OCI-LY3 (cell line): ENCODE measurements at regions not wholly inside any gene's neighbourhood (a gene's known extent, or its start where the extent isn't known, plus 50 kb on each side); places are given as distances from the start of the nearest gene placed in this dataset.

Experiments
- H2AFZ ChIP-seq: fragments of 200-600, 300-600 bp; shearing (Covaris generic); 2 replicates; pipeline ENCODE4 v1.6.0; 2014; ENCODE audit warnings: antibody characterized with exemption, low read depth, low read length
- H3K27ac ChIP-seq: fragments of 200-600, 300-600 bp; sonication (generic); 2 replicates; pipeline ENCODE4 v1.5.1; 2014; ENCODE audit warnings: mild to moderate bottlenecking, low read length, moderate library complexity, mixed read lengths
- H3K27me3 ChIP-seq: fragments of 200-600, 300-600 bp; sonication (generic); 2 replicates; pipeline ENCODE4 v1.6.1; 2014; ENCODE audit warnings: low read depth, low read length, mixed read lengths
- H3K36me3 ChIP-seq: fragments of 200-600, 300-600 bp; sonication (generic); replicated peaks from 2 replicates; pipeline ENCODE3; 2014; ENCODE audit warnings: low read depth, low read length, mixed read lengths
- H3K4me1 ChIP-seq: fragments of 300-600, 200-600 bp; sonication (generic); 2 replicates; pipeline ENCODE4 v1.6.1; 2014; ENCODE audit warnings: low read length, mixed read lengths
- H3K4me2 ChIP-seq: fragments of 200-600, 300-600 bp; sonication (generic); 2 replicates; pipeline ENCODE4 v1.6.1; 2014; ENCODE audit warnings: low read length, mixed read lengths
- H3K4me3 ChIP-seq: fragments of 300-600, 200-600 bp; sonication (generic); 2 replicates; pipeline ENCODE4 v1.5.1; 2014; ENCODE audit warnings: antibody characterized with exemption, mild to moderate bottlenecking, low read length, moderate library complexity
- H3K79me2 ChIP-seq: fragments of 300-600, 200-600 bp; shearing (Covaris generic); 2 replicates; pipeline ENCODE4 v1.6.1; 2014; ENCODE audit warnings: mild to moderate bottlenecking, low read length, mixed read lengths
- H3K9ac ChIP-seq: fragments of 300-600, 200-600 bp; shearing (Covaris generic); 2 replicates; pipeline ENCODE4 v1.6.0; 2014; ENCODE audit warnings: mild to moderate bottlenecking, low read length, moderate library complexity
- H3K9me3 ChIP-seq: fragments of 200-600, 300-600 bp; shearing (Covaris generic); 2 replicates; pipeline ENCODE4 v1.6.1; 2014; ENCODE audit warnings: low read length, mixed read lengths; ENCODE audit not compliant: insufficient read depth
- H4K20me1 ChIP-seq: fragments of 200-600, 300-600 bp; sonication (generic); 2 replicates; pipeline ENCODE4 v1.6.1; 2016; ENCODE audit warnings: low read length, mixed read lengths; ENCODE audit not compliant: insufficient read depth
- CTCF ChIP-seq: fragments of 200-600, 300-600 bp; sonication (generic); IDR thresholded peaks from 2 replicates; pipeline ENCODE4 v1.5.1; 2014; ENCODE audit warnings: antibody characterized with exemption, low read length, low read depth
- EZH2phosphoT487 ChIP-seq: fragments of 200-600 bp; shearing (Covaris generic); IDR thresholded peaks from 2 replicates; pipeline ENCODE4 v1.6.1; 2018; ENCODE audit warnings: antibody characterized with exemption, mixed run types, low read depth

GRCh38 chr4:145406970-145407369 lies 74.7 kb upstream of the SMAD1 start:
- Histone ChIP-seq H4K20me1 (no peaks in the 10 kb centered on the region), H3K9me3 (no peaks in the 10 kb centered on the region)

GRCh38 chr4:145404761-145405160 lies 76.9 kb upstream of the SMAD1 start:
- H3K4me3 ChIP-seq: no peak overlapping the region
- H3K79me2 ChIP-seq: no peaks in the 10 kb centered on the region
- no peaks in the 10 kb centered on the region for H4K20me1 ChIP-seq
- H3K9me3 ChIP-seq: no peaks in the 10 kb centered on the region
- no peaks in the 10 kb centered on the region for H3K27me3 ChIP-seq
- no peak overlapping the region for H2AFZ ChIP-seq
- H3K4me2 ChIP-seq: no peak overlapping the region
- no peak for TF ChIP-seq EZH2phosphoT487
- TF ChIP-seq CTCF: no peak
- H3K27ac ChIP-seq: no peak overlapping the region
- no peak overlapping the region for H3K9ac ChIP-seq
- no peaks in the 10 kb centered on the region for H3K4me1 ChIP-seq
- no peaks in the 10 kb centered on the region for H3K36me3 ChIP-seq

More at GRCh38 chr4:145406970-145407369, 74.7 kb upstream of the SMAD1 start:
- H3K9ac ChIP-seq: no peak overlapping the region
- H3K36me3 ChIP-seq: no peaks in the 10 kb centered on the region
- no peak for TF ChIP-seq EZH2phosphoT487
- no peak for TF ChIP-seq CTCF
- no peak overlapping the region for H3K4me3 ChIP-seq
- H3K79me2 ChIP-seq: no peaks in the 10 kb centered on the region
- no peak overlapping the region for H3K4me2 ChIP-seq
- H2AFZ ChIP-seq: no peak overlapping the region
- H3K27ac ChIP-seq: no peak overlapping the region
- no peaks in the 10 kb centered on the region for H3K27me3 ChIP-seq
- no peaks in the 10 kb centered on the region for H3K4me1 ChIP-seq

- Histone ChIP-seq H3K4me1 (no peaks in the 10 kb centered on the region), H3K27me3 (no peaks in the 10 kb centered on the region), H3K9ac (no peak overlapping the region), H2AFZ (no peak overlapping the region), H3K79me2 (no peaks in the 10 kb centered on the region), H3K9me3 (no peaks in the 10 kb centered on the region), H3K36me3 (no peaks in the 10 kb centered on the region), H4K20me1 (no peaks in the 10 kb centered on the region), H3K4me2 (no peak overlapping the region), H3K4me3 (no peak overlapping the region), H3K27ac (no peak overlapping the region)
- TF ChIP-seq EZH2phosphoT487 (no peak), CTCF (no peak)
These were observed 85.1 kb upstream of the SMAD1 start for GRCh38 chr4:145396581-145396980.

GRCh38 chr4:145390571-145390970 lies 91.1 kb upstream of the SMAD1 start:
- Histone ChIP-seq H3K9me3 (no peaks in the 10 kb centered on the region), H3K36me3 (no peaks in the 10 kb centered on the region)

More at GRCh38 chr4:145390571-145390970, 91.1 kb upstream of the SMAD1 start:
- Histone ChIP-seq H3K79me2 (no peaks in the 10 kb centered on the region), H3K27me3 (peaks cover 2% of the 10 kb centered on the region; the same call in 1 of the 2 replicates), H3K9ac (no peak overlapping the region), H4K20me1 (no peaks in the 10 kb centered on the region), H3K27ac (no peak overlapping the region), H3K4me3 (no peak overlapping the region), H3K4me2 (no peak overlapping the region), H3K4me1 (no peaks in the 10 kb centered on the region), H2AFZ (no peak overlapping the region)
- no peak for TF ChIP-seq EZH2phosphoT487
- TF ChIP-seq CTCF: no peak
